ENCODE measurements at regions not wholly inside any gene's neighbourhood (a gene's known extent, or its start where the extent isn't known, plus 50 kb on each side); places are given as distances from the start of the nearest gene placed in this dataset.
"Not testable (repeated sequence)": the region's sequence is repeated elsewhere in the genome, so short reads cannot be mapped to it uniquely, and the experiment has no call there.

DNA sequence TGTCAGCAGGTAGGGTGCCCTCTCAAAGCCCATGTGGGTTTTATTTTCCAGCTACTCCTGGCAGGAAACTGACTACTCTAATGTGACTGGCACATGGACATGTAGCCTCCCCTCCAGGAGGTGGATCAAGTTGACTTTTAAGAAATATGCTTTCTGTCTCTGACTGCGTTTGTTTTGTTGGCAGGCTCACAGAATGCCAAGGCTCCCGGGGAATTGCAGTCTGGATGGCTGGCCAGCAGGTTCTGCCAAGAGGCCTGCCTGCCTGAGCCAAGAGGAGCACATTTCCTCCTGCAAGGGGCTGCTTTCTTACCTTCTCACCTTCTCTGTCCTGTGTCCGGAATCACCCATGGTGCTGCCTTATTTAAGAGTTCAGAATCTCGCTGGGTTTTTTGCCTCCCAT lies 217.3 kb upstream of the ERCC4 start:
- DNase-seq (ENCODE audit: low read depth in 1 of 2, low spot score in 1 of 2): no peak

DNA sequence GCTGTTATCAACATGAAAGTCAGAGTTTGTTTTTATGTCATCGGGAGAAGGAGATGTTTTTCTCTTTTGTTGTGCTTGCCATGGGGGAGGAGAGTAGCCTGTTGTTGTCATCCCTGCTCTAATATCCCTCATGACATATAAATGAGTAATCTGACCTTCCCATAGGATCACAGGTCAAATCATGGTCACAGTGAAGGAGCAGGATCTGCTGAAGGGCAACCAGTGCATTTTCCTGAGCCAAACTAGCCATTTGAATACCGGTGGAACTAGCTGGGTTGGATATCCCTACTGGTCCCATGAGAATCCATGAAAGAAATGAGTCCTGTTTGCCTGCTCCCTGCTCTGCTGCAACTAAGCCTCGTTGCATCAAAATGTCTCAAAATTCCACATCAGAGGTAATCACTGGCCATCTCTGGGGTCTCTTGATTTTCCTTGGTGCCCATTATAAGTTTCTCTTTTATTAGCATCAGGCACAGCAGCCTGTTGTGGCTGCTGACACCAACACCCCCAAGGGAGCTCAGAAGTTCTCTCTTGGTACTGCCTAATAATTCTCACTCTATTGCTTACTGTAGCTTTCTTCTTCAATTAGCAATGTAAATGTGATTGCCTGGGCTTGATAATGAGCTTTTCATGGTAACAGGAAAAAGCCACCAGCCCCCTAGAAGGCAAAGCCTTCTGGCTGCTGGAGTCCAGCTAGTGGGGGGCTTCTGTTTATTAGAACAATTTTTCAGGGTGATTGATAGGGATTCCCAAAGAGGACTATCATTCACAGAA lies 211.4 kb upstream of the ERCC4 start:
- DNase-seq (ENCODE audit: low read depth in 1 of 2, low spot score in 1 of 2): no peak

DNA sequence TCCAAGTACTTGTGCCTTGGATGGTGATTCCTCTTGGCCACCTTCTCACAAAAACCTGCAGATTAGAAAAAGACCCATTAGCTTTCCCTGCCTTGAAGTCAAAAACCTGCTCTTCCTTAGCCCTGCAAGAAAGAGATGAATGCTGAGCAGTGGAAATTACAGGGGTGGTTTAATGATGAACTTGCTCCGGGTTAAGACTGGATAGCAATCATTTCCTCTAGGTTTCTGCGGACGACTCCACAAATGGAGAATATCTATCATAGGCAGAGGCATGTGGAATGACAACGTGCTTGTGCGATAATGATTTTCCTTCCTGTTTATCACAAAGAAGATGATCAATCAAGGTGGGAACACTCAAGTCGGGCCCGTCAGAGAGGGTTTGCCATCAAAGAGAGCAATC lies 201.2 kb upstream of the ERCC4 start:
- no peak for DNase-seq (ENCODE audit: low read depth in 1 of 2, low spot score in 1 of 2)

DNA sequence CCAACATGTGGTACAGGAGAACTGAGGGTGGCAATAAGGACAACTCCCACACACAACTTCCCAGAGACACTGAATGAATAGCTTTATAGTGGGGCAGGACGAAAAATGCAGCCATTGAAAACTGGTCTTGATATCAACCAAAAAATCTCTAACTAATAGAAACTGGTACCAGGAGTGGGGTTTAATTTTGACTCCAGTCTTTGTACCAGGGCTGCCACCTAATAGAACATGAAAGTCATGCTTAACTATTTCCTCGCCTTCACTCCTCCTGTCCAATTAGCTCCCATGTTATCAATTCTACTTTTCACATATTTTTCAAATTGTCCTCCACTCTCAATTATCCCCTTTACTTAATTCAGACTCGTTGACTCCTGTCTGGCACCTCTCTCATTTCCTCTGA lies 192.0 kb upstream of the ERCC4 start:
- DNase-seq (ENCODE audit: low read depth in 1 of 2, low spot score in 1 of 2): no peak

DNA sequence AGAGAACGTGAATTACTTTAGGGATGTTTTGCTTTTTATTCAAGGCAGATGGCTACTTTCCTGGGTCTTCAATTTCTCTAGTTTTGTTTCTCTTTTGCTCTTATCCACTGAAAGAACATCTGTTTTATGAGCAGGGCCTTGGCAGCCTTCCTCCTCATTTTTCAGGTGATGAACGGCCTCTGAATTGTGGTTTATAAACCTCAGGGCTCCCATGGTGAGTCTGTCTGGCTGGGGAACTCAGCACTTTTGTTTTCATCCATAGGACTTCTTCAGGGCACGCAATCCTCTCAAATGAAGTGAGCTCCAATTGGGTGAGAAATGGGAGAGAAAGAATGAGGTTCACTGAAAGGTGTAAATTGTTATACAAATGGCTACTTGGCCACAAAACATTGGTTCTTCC lies 186.4 kb upstream of the ERCC4 start:
- no peak for DNase-seq (ENCODE audit: low read depth in 1 of 2, low spot score in 1 of 2)

DNA sequence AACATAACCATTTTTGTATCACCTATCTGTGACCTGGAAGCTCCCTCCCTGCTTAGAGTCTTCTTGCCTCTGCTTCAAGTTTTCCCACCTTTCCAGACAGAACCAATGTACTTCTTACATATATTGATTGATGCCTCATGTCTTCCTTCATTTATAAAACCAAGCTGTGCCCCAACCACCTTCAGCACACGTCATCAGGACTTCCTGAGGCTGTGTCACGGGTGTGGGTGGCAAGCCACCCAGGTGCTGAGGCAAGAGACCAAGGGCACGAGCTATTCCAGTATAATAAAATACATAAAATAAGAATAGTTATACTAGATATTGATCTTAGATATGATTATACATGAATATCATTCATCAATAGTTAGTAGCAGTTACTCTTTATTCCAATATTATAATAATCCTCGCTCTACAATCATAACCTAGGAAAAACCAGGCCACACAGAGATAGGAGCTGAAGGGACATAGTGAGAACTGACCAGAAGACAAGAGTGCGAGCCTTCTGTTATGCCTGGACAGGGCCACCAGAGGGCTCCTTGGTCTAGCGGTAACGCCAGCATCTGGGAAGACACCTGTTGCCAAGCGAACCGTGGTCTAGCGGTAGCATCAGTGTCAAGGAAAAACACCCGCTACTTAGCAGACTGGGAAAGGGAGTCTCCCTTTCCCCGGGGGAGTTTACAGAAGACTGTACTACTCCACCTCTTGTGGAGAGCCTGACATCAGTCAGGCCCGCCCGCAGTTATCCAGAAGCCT lies 180.2 kb upstream of the ERCC4 start:
- DNase-seq (ENCODE audit: low read depth in 1 of 2, low spot score in 1 of 2): not testable (repeated sequence)

DNA sequence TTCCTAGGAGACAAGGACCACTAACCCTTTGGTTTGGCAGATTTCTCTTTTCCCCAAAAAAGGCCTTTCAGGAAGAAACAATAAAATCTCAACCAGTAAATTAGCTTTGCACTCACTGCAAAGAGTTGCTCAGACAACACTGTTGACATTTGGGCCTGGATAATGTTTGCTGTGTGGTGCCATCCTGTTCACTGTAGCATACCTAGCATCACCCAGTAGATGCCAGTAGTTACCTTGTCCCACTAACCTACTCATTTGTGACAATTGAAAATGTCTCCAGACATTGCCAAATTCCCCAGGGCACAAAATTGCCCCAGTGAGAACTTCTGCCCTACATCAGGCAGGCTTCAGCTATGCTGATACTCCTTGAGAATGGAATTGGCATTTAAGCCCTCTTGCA lies 177.0 kb upstream of the ERCC4 start:
- DNase-seq (ENCODE audit: low read depth in 1 of 2, low spot score in 1 of 2): no peak

DNA sequence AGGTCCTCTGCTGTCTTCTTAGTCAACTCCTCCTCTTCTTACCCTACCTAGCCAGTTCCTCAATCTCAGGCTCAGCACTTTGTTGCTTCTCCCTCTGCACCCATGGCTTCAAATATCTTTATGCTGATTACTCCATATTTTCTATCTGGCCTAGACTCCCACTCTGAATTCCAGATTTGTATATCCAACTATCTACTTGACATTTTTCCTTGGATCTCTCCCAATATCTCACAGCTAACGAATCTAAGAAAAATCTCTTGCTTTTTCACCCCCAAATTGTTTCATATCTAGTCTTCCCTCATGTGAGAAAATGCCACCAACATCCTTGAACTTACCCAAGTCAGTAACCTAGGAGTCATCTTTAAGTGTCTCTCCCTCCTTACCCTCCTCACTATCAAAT lies 176.4 kb upstream of the ERCC4 start:
- no peak for DNase-seq (ENCODE audit: low read depth in 1 of 2, low spot score in 1 of 2)

DNA sequence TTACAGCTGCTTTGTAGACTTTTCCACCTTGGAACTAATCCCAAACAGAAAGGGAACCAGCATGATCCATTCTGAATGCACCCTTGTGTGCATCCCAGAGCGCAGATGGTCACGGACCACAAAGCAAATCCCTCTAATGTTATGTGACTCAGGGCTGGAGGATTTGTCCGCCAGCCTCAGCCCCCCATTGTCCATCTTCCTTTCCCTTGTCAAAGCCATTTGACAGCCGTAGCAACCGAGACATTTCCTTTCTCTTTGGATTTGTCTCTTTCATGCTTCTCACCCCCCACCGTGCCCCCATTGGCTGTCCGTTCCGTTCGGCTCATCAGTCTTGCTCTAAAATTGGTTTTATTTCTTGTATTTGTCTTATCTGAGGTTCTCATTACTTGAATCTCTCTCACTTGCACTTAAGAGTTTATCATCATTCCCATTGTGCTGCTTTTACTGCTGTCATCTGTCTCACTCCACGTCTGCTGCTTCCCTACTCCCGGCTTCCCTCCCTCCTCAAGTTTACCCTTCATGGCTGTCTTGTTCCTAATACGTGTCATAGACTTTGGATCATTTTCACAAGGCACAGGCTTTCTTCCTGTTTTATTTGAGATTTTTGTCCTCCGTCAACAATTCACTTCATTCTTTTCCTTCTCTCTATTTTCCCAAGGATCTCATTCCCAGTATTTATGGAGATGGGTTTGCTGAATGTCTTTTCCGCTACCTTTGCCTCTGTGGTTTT lies 163.4 kb upstream of the ERCC4 start:
- no peak for DNase-seq (ENCODE audit: low read depth in 1 of 2, low spot score in 1 of 2)

DNA sequence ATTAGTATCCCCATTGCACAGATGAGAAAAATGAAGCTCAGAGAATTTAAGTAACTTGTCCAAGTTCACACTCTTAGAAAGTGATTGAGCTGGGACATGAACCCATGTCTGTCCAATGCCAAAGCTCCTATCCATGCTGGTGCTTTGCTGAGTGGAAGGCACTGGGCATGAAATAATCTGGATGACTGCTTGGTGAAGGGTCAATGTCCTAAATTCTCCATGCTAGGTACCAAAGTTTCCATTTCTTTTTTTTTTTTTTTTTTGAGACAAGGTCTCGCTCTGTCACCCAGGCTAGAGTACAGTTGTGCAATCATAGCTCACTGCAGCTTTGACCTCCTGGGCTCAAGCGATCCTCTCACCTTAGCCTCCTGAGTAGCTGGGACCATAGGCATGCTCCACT lies 153.6 kb upstream of the ERCC4 start:
- DNase-seq (ENCODE audit: low read depth in 1 of 2, low spot score in 1 of 2): no peak

DNA sequence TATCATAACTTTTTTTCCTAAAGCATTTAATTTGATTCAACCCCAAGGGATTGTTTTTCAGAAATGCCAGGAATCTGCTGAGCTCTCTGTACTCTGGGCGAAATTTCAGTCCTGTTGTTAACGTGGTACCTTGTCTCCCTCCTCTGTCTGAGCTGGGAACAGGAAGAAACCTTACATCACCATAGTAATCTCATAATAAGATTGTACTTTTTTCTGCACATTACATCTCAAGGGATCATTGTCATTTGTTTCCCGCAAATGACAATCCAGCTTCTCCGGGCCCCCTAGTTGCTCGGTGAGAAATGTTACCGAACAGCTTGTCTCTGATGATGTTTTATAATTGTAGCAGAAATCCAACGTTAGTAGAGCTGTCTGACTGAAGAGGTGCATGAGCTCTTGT lies 152.7 kb upstream of the ERCC4 start:
- DNase-seq (ENCODE audit: low read depth in 1 of 2, low spot score in 1 of 2): no peak

DNA sequence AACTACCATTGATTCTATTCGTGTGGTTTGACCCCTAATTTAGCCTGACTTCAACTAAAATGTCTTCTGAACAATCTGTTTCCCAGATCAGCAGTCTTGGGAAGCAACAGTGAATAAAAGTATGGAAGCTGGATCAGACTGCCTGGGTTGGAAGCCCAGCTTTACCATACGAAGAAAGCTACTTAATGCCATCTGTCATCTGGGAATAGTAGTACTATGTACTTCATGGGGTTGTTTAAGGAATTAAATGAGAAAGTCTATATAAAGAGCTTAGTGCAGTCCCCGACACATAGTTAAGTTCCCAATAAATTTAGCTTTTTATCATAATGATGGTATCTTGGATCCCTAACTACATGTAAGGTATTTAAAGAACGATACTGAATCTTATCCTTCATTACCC lies 151.5 kb upstream of the ERCC4 start:
- DNase-seq (ENCODE audit: low read depth in 1 of 2, low spot score in 1 of 2): no peak

DNA sequence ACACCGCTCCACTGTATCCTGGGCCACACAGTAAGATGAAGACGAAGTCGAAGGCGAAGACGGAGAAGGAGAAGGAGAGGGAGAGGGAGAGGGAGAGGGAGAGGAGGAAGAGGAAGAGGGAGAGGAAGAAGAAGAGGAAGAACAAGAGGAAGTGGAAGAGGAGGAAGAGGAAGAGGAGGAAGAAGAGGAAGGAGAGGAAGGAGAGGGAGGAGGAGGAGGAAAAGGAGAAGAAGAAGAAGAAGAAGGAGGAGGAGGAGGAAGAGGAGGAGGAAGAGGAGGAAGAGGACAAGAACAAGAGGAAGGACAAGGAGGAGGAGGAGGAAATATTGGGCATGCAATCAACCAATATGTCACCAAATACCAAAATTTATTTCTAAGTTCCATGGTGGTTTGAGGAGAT lies 149.5 kb upstream of the ERCC4 start:
- DNase-seq (ENCODE audit: low read depth in 1 of 2, low spot score in 1 of 2): no peak

DNA sequence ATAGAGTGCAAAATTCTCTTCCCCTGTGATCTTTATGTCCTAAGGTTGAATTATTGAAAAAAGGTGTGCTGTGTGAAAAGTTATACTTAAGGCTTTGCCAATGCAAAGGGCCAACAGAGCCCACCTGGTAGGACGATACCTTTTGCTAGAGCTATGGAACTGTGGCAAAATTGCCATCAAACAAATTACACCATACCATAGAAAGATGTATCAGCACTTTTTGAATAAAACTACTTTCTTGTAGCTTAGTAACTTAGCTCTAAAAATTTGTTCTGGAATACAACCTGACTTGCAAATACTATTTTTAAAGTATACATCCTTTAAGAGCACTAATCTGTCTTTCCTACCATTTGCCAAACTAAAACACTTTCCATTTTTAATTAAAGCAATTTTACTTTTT lies 147.2 kb upstream of the ERCC4 start:
- no peak for DNase-seq (ENCODE audit: low read depth in 1 of 2, low spot score in 1 of 2)

DNA sequence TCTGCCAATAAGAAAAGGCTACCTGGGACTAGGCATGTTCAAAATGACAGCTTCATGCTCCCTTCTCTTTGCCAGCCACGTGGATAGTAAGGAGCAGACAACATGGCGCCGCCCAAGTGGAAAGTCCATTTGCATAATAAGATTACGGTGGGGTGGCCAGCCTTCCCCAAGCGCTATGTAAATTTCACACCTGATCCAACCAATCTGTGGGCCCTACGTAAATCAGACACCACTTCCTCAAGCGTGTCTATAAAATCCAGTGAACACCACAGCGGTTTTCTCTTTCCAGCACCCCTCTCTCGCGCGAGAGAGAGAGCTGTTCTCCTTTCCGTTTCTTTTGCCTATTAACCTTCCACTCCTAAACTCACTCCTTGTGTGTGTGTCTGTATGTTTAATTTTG lies 140.3 kb upstream of the ERCC4 start:
- DNase-seq (ENCODE audit: low read depth in 1 of 2, low spot score in 1 of 2): no peak

DNA sequence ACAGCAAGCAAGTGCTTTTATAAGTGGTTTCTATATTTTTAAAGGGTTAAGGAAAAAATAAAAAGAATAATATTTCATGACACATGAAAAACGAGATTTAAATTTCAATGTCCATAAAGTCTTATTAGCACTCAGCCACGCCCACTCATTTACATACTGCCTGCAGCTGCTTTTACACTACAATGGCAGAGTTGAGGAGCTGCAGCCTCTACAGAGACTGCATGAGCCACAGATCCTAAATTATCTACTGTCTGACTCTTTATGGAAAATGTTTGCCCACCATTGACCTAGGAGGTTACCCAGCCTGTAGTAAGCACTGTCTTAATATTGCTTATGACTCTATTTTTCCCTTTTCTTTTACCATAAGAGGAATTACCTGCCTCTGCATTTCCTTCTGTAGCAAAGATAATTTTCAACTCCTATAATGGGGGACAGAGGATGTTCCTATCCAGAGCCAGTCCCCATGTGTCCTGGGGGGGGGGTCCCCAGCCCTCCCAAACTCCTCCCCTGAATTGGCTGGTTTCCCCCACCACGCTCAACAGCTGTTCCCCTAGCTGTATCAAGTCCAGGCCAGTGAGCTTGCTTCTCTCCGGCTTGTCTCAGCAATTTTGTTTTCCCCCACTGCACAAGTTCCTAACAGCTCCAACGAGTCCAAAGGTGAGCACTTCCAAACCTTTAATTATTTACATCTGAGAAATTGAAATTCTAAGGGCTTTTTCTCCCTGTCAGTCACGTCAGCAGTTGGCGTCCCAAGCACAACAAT lies 139.4 kb upstream of the ERCC4 start:
- DNase-seq (ENCODE audit: low read depth in 1 of 2, low spot score in 1 of 2): no peak

DNA sequence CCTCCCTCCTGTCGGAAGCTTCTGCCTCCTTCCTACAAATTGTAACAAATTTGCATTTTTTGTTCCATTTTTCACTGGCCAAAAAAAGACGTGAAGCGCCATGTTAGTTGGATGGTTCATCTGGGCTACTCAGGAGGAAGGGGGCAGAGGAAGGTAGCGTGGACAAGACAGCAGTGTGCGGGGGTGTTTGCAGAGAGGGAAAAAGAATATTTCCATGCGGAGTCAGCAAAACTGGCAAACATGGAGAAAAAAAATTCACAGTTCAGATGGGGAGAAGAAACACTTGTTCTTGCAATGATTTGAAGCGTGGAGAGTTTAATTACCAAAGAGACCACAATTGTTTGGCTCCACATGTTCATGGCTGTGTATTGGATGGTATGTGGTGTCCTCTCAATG lies 138.8 kb upstream of the ERCC4 start:
- DNase-seq (ENCODE audit: low read depth in 1 of 2, low spot score in 1 of 2): no peak

DNA sequence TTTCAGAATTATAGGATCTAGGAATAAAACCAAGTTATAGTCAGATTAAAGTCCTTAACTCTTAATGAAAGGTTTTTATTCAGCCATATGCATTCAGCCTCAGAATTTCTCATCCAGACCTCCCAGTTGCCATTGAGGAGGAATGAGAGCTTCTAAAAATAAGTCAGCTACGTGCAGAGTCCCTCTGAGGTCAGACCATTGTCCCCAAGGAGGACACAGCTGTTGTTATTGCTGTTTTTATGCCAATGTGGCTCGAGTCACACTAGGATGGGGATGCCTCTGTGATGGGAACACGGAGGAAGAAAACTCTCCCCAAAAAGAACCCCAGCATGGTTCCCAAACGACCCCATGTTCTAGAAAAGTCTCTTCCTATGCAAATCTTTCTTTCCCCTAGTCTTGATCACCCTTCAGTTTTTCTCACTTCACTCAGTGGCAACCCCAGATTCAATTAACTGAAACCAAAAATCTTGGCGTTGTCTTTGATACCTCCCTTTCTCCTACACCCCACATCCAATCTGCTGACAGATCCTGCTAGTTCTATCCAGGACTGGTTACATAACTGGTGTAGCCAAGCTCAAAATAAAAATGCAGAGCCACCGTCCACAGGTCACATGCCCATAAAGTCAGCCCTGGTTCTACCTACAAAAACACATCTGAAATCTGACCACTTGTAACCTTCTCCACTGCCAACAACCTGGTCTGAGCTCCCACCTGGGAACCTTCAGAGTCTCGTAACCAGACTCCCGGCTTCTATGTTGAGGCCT lies 138.2 kb upstream of the ERCC4 start:
- no peak for DNase-seq (ENCODE audit: low read depth in 1 of 2, low spot score in 1 of 2)

DNA sequence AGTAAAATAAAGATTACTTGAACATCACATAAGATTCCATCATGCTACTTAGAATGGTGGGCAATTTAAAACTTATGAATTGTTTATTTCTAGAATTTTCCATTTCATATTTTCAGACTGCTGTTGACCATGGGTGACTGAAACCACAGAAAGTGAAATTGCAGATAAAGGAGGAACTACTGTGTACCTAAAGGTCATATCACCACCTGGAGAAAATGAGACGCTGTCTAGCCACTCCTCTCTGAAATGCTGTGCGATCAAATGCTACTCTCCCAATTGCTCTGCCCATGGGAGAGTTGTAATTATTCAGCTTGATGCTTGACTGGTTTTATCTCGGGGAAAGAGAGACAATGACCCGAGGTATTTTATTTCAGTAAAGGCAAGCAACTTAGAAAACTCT lies 128.9 kb upstream of the ERCC4 start:
- no peak for DNase-seq (ENCODE audit: low read depth in 1 of 2, low spot score in 1 of 2)

DNA sequence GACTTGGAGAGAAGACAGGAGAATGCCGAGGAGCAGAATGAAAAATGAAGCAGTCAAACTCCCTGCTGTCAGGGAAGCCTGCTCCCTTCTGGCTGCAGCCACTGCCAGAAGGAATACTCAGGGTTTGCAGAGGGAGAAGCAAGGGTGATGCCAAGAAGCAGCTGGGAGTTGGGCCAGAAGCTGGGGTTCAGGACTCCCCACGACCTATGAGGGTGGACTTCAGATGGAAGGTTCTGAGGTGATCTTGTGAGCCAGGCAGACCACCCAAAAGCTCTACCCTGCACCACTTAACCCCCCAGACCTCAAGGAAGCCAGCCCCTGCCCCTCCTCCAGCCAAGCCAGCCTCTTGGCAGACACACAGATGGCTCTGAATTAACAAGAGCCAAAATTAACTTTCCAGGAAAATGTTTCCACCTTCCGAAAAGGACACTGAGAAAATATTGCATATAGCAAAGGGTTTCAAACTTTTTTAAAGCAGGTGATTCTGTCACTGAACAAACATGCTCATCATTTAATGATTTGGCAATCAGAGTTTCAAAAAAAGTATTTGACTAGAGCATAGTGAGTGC lies 126.0 kb upstream of the ERCC4 start:
- no peak for DNase-seq (ENCODE audit: low read depth in 1 of 2, low spot score in 1 of 2)

All from activated CD4-positive, alpha-beta T cell treated with anti-CD3 and anti-CD28 coated beads, Interleukin-2, amount 50 U/mL, for 24 hours (primary cell).